ENCODE measurements at regions not wholly inside any gene's neighbourhood (a gene's known extent, or its start where the extent isn't known, plus 50 kb on each side); places are given as distances from the start of the nearest gene placed in this dataset.

DNA sequence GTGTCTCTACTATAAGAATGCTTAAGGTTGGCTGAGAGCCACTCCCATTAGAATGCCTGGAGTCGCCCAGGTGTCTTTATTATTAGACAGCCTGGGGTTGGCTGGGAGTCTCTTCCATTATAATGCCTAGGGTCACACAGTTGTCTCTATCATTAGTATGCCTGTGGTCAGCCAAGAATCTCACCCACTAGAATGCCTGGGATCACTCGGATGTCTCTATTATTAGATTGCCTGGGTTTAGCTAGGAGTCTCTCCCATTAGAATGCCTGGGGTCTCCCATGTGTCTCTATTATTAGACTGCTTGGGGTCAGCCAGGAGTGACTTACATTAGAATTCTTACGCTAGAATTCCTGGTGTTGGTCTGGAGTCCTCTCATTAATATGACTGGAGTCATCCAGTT, 2255.3 kb downstream of the TP53TG3F start:
- TF ChIP-seq, protein P1, sequence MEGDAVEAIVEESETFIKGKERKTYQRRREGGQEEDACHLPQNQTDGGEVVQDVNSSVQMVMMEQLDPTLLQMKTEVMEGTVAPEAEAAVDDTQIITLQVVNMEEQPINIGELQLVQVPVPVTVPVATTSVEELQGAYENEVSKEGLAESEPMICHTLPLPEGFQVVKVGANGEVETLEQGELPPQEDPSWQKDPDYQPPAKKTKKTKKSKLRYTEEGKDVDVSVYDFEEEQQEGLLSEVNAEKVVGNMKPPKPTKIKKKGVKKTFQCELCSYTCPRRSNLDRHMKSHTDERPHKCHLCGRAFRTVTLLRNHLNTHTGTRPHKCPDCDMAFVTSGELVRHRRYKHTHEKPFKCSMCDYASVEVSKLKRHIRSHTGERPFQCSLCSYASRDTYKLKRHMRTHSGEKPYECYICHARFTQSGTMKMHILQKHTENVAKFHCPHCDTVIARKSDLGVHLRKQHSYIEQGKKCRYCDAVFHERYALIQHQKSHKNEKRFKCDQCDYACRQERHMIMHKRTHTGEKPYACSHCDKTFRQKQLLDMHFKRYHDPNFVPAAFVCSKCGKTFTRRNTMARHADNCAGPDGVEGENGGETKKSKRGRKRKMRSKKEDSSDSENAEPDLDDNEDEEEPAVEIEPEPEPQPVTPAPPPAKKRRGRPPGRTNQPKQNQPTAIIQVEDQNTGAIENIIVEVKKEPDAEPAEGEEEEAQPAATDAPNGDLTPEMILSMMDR (conservative IDR thresholded peaks at IDR 0.05; ENCODE audit: low read depth, low read length) = no peak
- TF ChIP-seq EZH2 (IDR thresholded peaks at IDR 0.05; ENCODE audit: low read length, unreplicated experiment) = no peak

Measured in PC-3 (cell line).